GM12878 (cell line): ENCODE measurements at regions not wholly inside any gene's neighbourhood (a gene's known extent, or its start where the extent isn't known, plus 50 kb on each side); places are given as distances from the start of the nearest gene placed in this dataset.

Experiments used
- ATAC-seq: fragments of 200-7000 bp; cut with Tn5 transposase; 3 replicates; pipeline ENCODE4 v1.9.1; 2020; ENCODE audit warnings: mild to moderate bottlenecking, moderate library complexity
- BruUV-seq: library from RNA; stranded (reverse); fragments of 400-500 nt; replicated peaks from 2 replicates; lab custom pipeline; 2021; lab: Mats Ljungman, UMichigan
- CTCF ChIA-PET: fragments of 300-600 bp; sonication (Branson Sonifier 250); formaldehyde crosslinking; extraction: SDS; loops from one replicate; lab custom pipeline; 2021; ENCODE audit warnings: inconsistent platforms; lab: Yijun Ruan, JAX
- POLR2A ChIA-PET: fragments of 350-600 bp; formaldehyde crosslinking; extraction: SDS; loops from one replicate; lab custom pipeline; 2021; ENCODE audit warnings: inconsistent platforms; lab: Charles Lee
- RAD21 ChIA-PET: fragments of 300-600 bp; sonication (Branson Sonifier 250); formaldehyde crosslinking; loops from one replicate; lab custom pipeline; 2023; ENCODE audit warnings: antibody characterized with exemption; ENCODE audit not compliant: unreplicated experiment; lab: Charles Lee
- SMC1A ChIA-PET: fragments of 300-600 bp; sonication (Branson Sonifier 250); formaldehyde crosslinking; loops from one replicate; lab custom pipeline; 2023; ENCODE audit not compliant: unreplicated experiment, uncharacterized antibody; lab: Charles Lee
- DNase-seq: peaks from one replicate; pipeline ENCODE4 v3.0.0-alpha.2; 2011; ENCODE audit warnings: low read depth, low spot score
- FAIRE-seq: peaks from 3 replicates; lab custom pipeline; 2011; peaks lifted over from hg19 to GRCh38; lab: Jason Lieb, UNC
- H2AFZ ChIP-seq: 2 replicates; pipeline ENCODE4 v1.6.0; 2011; ENCODE audit warnings: low read depth, low read length, control low read depth; ENCODE audit not compliant: control insufficient read depth
- H3K27ac ChIP-seq: 2 replicates; pipeline ENCODE4 v1.5.1; 2011; ENCODE audit warnings: control low read depth; ENCODE audit not compliant: control insufficient read depth, insufficient read depth
- H3K27me3 ChIP-seq, 2 experiments: replicated peaks in 1 of 2; 2 replicates each; pipeline versions ENCODE4 v1.6.0 to v1.6.1; 2011; ENCODE audit warnings: low read length in 1 of 2; ENCODE audit not compliant: control insufficient read depth in 2 of 2, insufficient read depth in 2 of 2
- H3K36me3 ChIP-seq, 2 experiments: 2 replicates each; pipeline ENCODE4 v1.5.1; 2011; ENCODE audit warnings: low read length in 1 of 2; ENCODE audit not compliant: control insufficient read depth in 2 of 2, insufficient read depth in 2 of 2
- H3K4me1 ChIP-seq: 2 replicates; pipeline ENCODE4 v1.6.1; 2011; ENCODE audit warnings: mild to moderate bottlenecking, low read length, moderate library complexity, mixed read lengths; ENCODE audit not compliant: control insufficient read depth, insufficient read depth
- H3K4me2 ChIP-seq: 2 replicates; pipeline ENCODE4 v1.6.0; 2011; ENCODE audit warnings: control low read depth; ENCODE audit not compliant: control insufficient read depth, insufficient read depth
- H3K4me3 ChIP-seq: fragments of 200-600 bp; sonication (generic); 2 replicates; pipeline ENCODE4 v1.5.1; 2016
- H3K79me2 ChIP-seq: 2 replicates; pipeline ENCODE4 v1.6.0; 2011; ENCODE audit warnings: low read length; ENCODE audit not compliant: control insufficient read depth, insufficient read depth
- H3K9ac ChIP-seq: 2 replicates; pipeline ENCODE4 v1.8.0; 2011; ENCODE audit warnings: low read length, control low read depth, mixed read lengths; ENCODE audit not compliant: control insufficient read depth, insufficient read depth
- H3K9me3 ChIP-seq: replicated peaks from 3 replicates; pipeline ENCODE4 v1.5.1; 2011; ENCODE audit warnings: mild to moderate bottlenecking, low read length; ENCODE audit not compliant: control insufficient read depth, insufficient read depth
- H4K20me1 ChIP-seq: 2 replicates; pipeline ENCODE4 v1.6.0; 2011; ENCODE audit not compliant: control insufficient read depth, insufficient read depth
- ATF7 ChIP-seq: fragments of 450-650 bp; IDR thresholded peaks from 2 replicates; pipeline ENCODE4 v1.6.1; 2016; ENCODE audit warnings: low read depth, mild to moderate bottlenecking
- EED ChIP-seq: sonication (generic); IDR thresholded peaks from 2 replicates; pipeline ENCODE4 v1.6.1; 2016; ENCODE audit warnings: antibody characterized with exemption, low read depth
- NRF1 ChIP-seq: conservative IDR thresholded peaks from 2 replicates; pipeline ENCODE4 v1.6.1; 2011; ENCODE audit warnings: mild to moderate bottlenecking, low read depth, low read length, improper control_type of control experiment
- PAX8 ChIP-seq: fragments of 450-650 bp; IDR thresholded peaks from 2 replicates; pipeline ENCODE4 v1.6.1; 2017; ENCODE audit warnings: mild to moderate bottlenecking, moderate library complexity
- RAD21 ChIP-seq: IDR thresholded peaks from 2 replicates; pipeline ENCODE4 v1.6.1; 2011; ENCODE audit warnings: mild to moderate bottlenecking, low read depth, low read length, moderate library complexity; ENCODE audit not compliant: insufficient read depth
- RAD51 ChIP-seq: fragments of 450-650 bp; IDR thresholded peaks from 2 replicates; pipeline ENCODE4 v1.6.1; 2016; ENCODE audit warnings: moderate library complexity, mild to moderate bottlenecking, inconsistent platforms
- RBBP5 ChIP-seq: fragments of 200-600 bp; sonication (generic); conservative IDR thresholded peaks from 2 replicates; pipeline ENCODE4 v1.6.1; 2016
- SIN3A ChIP-seq: IDR thresholded peaks from 2 replicates; pipeline ENCODE4 v1.6.1; 2012; ENCODE audit warnings: low read depth, low read length, improper control_type of control experiment
- SMAD5 ChIP-seq: IDR thresholded peaks from 2 replicates; pipeline ENCODE4 v1.6.1; 2016; ENCODE audit warnings: antibody characterized with exemption, low read depth
- STAT1 ChIP-seq: fragments of 450-650 bp; conservative IDR thresholded peaks from 2 replicates; pipeline ENCODE4 v1.6.1; 2014; ENCODE audit warnings: antibody characterized with exemption, mild to moderate bottlenecking
- SUPT20H ChIP-seq: IDR thresholded peaks from 2 replicates; pipeline ENCODE4 v1.6.1; 2011; ENCODE audit warnings: low read depth, mild to moderate bottlenecking, low read length, moderate library complexity, borderline replicate concordance; ENCODE audit not compliant: control insufficient read depth
- ZNF622 ChIP-seq: fragments of 450-650 bp; IDR thresholded peaks from 2 replicates; pipeline ENCODE4 v1.6.1; 2017; ENCODE audit warnings: mild to moderate bottlenecking, inconsistent platforms
- ZZZ3 ChIP-seq: IDR thresholded peaks from 2 replicates; pipeline ENCODE4 v1.6.1; 2011; ENCODE audit warnings: low read depth; ENCODE audit not compliant: control insufficient read depth, insufficient read length
- WGBS: methylation state at CpG from one replicate; pipeline ENCODE4 v1.1.6; 2016; ENCODE audit warnings: low lambda C conversion rate; ENCODE audit not compliant: insufficient replicate concordance, insufficient coverage; ENCODE audit errors: missing lambda C conversion rate; 5-methylcytosine and 5-hydroxymethylcytosine counted together
- in situ Hi-C: fragments of 300-500 bp; cut with MboI; formaldehyde crosslinking; loops from 9 replicates; pipeline ENCODE4 v1.14.3; 2018; ENCODE audit warnings: mixed read lengths
- intact Hi-C: fragments of 100-400 bp; cut with micrococcal nuclease; formaldehyde crosslinking; loops from one replicate; pipeline ENCODE4 v1.14.2; 2022; ENCODE audit not compliant: unreplicated experiment
- TF ChIP-seq, protein P1 (sequence below): fragments of 450-650 bp; IDR thresholded peaks from 2 replicates; pipeline ENCODE4 v1.6.1; 2016; ENCODE audit warnings: mild to moderate bottlenecking, moderate library complexity, borderline replicate concordance
- TF ChIP-seq, protein P2 (sequence below), 3 experiments: IDR thresholded peaks in 2 of 3; conservative IDR thresholded peaks in 1 of 3; 2 replicates each; pipeline ENCODE4 v1.5.1; 2011; ENCODE audit warnings: low read depth in 3 of 3, low read length in 3 of 3, mild to moderate bottlenecking in 3 of 3, control low read depth in 2 of 3, moderate library complexity in 2 of 3, inconsistent platforms in 1 of 3, mixed read lengths in 1 of 3; ENCODE audit not compliant: control insufficient read depth in 2 of 3, insufficient read depth in 1 of 3; ENCODE audit errors: extremely low read depth in 1 of 3

DNA sequence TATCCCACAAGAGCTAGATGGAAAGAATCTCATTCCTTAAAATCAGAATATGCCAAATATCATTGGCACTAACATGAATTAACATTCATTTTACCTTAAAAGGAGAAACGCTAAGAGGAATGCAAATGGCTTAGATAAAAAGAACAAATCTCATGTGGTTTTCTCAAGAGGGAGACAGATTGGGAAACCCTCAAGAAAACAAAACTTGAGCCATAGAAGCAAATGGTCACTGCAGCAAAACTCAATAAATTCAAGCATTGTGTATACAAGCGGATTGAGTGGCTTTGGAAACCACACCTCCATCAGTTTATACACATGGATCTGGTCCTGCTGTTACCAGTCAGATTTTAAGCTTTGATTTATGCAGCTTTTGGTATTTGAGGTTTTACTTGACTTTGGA, 1331.8 kb upstream of the ZEB2 start:
- H3K4me3 ChIP-seq: no peak overlapping the region
- SMC1A ChIA-PET: no interaction called here
- no peaks in the 10 kb centered on the region for H3K79me2 ChIP-seq
- BruUV-seq: no TSS peak
- 16% methylated on average over 2 of the region's 2 CpGs for WGBS
- no peak overlapping the region for H3K4me2 ChIP-seq
- no peak overlapping the region for H3K9ac ChIP-seq
- no peaks in the 10 kb centered on the region for H3K9me3 ChIP-seq
- H3K27ac ChIP-seq: no peak overlapping the region
- TF ChIP-seq RAD21 (no peak), SUPT20H (no peak), ZZZ3 (no peak), RBBP5 (no peak), SIN3A (no peak), NRF1 (no peak), STAT1 (no peak), EED (no peak), SMAD5 (no peak), PAX8 (no peak), ATF7 (no peak), RAD51 (no peak), ZNF622 (no peak)
- TF ChIP-seq, protein P1, sequence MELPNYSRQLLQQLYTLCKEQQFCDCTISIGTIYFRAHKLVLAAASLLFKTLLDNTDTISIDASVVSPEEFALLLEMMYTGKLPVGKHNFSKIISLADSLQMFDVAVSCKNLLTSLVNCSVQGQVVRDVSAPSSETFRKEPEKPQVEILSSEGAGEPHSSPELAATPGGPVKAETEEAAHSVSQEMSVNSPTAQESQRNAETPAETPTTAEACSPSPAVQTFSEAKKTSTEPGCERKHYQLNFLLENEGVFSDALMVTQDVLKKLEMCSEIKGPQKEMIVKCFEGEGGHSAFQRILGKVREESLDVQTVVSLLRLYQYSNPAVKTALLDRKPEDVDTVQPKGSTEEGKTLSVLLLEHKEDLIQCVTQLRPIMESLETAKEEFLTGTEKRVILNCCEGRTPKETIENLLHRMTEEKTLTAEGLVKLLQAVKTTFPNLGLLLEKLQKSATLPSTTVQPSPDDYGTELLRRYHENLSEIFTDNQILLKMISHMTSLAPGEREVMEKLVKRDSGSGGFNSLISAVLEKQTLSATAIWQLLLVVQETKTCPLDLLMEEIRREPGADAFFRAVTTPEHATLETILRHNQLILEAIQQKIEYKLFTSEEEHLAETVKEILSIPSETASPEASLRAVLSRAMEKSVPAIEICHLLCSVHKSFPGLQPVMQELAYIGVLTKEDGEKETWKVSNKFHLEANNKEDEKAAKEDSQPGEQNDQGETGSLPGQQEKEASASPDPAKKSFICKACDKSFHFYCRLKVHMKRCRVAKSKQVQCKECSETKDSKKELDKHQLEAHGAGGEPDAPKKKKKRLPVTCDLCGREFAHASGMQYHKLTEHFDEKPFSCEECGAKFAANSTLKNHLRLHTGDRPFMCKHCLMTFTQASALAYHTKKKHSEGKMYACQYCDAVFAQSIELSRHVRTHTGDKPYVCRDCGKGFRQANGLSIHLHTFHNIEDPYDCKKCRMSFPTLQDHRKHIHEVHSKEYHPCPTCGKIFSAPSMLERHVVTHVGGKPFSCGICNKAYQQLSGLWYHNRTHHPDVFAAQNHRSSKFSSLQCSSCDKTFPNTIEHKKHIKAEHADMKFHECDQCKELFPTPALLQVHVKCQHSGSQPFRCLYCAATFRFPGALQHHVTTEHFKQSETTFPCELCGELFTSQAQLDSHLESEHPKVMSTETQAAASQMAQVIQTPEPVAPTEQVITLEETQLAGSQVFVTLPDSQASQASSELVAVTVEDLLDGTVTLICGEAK: no peak
- TF ChIP-seq, protein P2, sequence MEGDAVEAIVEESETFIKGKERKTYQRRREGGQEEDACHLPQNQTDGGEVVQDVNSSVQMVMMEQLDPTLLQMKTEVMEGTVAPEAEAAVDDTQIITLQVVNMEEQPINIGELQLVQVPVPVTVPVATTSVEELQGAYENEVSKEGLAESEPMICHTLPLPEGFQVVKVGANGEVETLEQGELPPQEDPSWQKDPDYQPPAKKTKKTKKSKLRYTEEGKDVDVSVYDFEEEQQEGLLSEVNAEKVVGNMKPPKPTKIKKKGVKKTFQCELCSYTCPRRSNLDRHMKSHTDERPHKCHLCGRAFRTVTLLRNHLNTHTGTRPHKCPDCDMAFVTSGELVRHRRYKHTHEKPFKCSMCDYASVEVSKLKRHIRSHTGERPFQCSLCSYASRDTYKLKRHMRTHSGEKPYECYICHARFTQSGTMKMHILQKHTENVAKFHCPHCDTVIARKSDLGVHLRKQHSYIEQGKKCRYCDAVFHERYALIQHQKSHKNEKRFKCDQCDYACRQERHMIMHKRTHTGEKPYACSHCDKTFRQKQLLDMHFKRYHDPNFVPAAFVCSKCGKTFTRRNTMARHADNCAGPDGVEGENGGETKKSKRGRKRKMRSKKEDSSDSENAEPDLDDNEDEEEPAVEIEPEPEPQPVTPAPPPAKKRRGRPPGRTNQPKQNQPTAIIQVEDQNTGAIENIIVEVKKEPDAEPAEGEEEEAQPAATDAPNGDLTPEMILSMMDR (IDR thresholded peaks at IDR 0.05 in 2 of 3, conservative IDR thresholded peaks at IDR 0.05 in 1 of 3; ENCODE audit: control insufficient read depth in 2 of 3, extremely low read depth in 1 of 3, insufficient read depth in 1 of 3, low read depth in 3 of 3, low read length in 3 of 3): no peak
- in situ Hi-C loops (no loop called here), intact Hi-C loops (no loop called here)
- no peak overlapping the region for H2AFZ ChIP-seq
- no peak for ATAC-seq
- no peak for DNase-seq
- no peak for FAIRE-seq
- H3K36me3 ChIP-seq: no peaks in the 10 kb centered on the region
- H4K20me1 ChIP-seq: no peaks in the 10 kb centered on the region
- POLR2A ChIA-PET: no interaction called here
- no peaks in the 10 kb centered on the region for H3K27me3 ChIP-seq
- CTCF ChIA-PET: interaction anchor here (1.3 kb wide), 1 partner anchor 99 kb away, joined by 4 read pairs; no protein-coding TSS in a partner anchor
- RAD21 ChIA-PET: interaction anchor here (0.6 kb wide), 1 partner anchor 221 kb away, joined by 3 read pairs; no protein-coding TSS in a partner anchor
- H3K4me1 ChIP-seq: no peaks in the 10 kb centered on the region
